ENCODE measurements at regions not wholly inside any gene's neighbourhood (a gene's known extent, or its start where the extent isn't known, plus 50 kb on each side); places are given as distances from the start of the nearest gene placed in this dataset.

GRCh38 chr11:70759846-70760245 lies 361.5 kb downstream of the CTTN start:
- Histone ChIP-seq H3K27me3 (ENCODE audit: low read depth) (peaks cover 8% of the 10 kb centered on the region), H3K27ac (no peak overlapping the region), H3K9me3 (no peaks in the 10 kb centered on the region), H3K4me1 (peaks cover 9% of the 10 kb centered on the region), H3K4me3 (no peak overlapping the region), H3K36me3 (no peaks in the 10 kb centered on the region)
- DNase-seq (no peak), ATAC-seq (no peak)
- intact Hi-C loops (cut with DNase I): no loop called here
- TF ChIP-seq CTCF (IDR thresholded peaks at IDR 0.05): no peak

GRCh38 chr11:70760416-70761020 lies 362.2 kb downstream of the CTTN start:
- H3K4me1 ChIP-seq: peaks cover 6% of the 10 kb centered on the region
- intact Hi-C loops (cut with DNase I): no loop called here
- H3K4me3 ChIP-seq: no peak overlapping the region
- ATAC-seq (peak in 1 of 2 donors; percentile 36), DNase-seq (no peak)
- no peak for TF ChIP-seq CTCF (IDR thresholded peaks at IDR 0.05)
- H3K27ac ChIP-seq: no peak overlapping the region
- peaks cover 8% of the 10 kb centered on the region for H3K27me3 ChIP-seq (ENCODE audit: low read depth)
- H3K36me3 ChIP-seq: no peaks in the 10 kb centered on the region
- no peaks in the 10 kb centered on the region for H3K9me3 ChIP-seq

GRCh38 chr11:70761094-70761907 lies 363.0 kb downstream of the CTTN start:
- Histone ChIP-seq H3K27ac (no peak overlapping the region), H3K4me3 (no peak overlapping the region), H3K4me1 (no peaks in the 10 kb centered on the region), H3K9me3 (no peaks in the 10 kb centered on the region), H3K36me3 (no peaks in the 10 kb centered on the region), H3K27me3 (ENCODE audit: low read depth) (peaks cover 2% of the 10 kb centered on the region)
- no peak for DNase-seq
- intact Hi-C loops (cut with DNase I): no loop called here
- ATAC-seq: no peak
- TF ChIP-seq CTCF (IDR thresholded peaks at IDR 0.05): no peak

- no peaks in the 10 kb centered on the region for H3K9me3 ChIP-seq
- ATAC-seq: no peak
- no peak overlapping the region for H3K4me3 ChIP-seq
- H3K27ac ChIP-seq: no peak overlapping the region
- H3K36me3 ChIP-seq: no peaks in the 10 kb centered on the region
- H3K4me1 ChIP-seq: no peaks in the 10 kb centered on the region
- no peak for TF ChIP-seq CTCF (IDR thresholded peaks at IDR 0.05)
- H3K27me3 ChIP-seq (ENCODE audit: low read depth): no peaks in the 10 kb centered on the region
- no peak for DNase-seq
- intact Hi-C loops (cut with DNase I): no loop called here
Observed at GRCh38 chr11:70761908-70762337, 363.6 kb downstream of the CTTN start.

GRCh38 chr11:70762810-70763209 lies 364.5 kb downstream of the CTTN start:
- H3K9me3 ChIP-seq: no peaks in the 10 kb centered on the region
- intact Hi-C loops (cut with DNase I): no loop called here
- TF ChIP-seq CTCF (IDR thresholded peaks at IDR 0.05): no peak
- DNase-seq: no peak
- H3K4me3 ChIP-seq: no peak overlapping the region
- peak; percentile 50 to 65 for ATAC-seq
- H3K27me3 ChIP-seq (ENCODE audit: low read depth): no peaks in the 10 kb centered on the region
- H3K36me3 ChIP-seq: no peaks in the 10 kb centered on the region
- no peaks in the 10 kb centered on the region for H3K4me1 ChIP-seq
- H3K27ac ChIP-seq: no peak overlapping the region

All from lower lobe of right lung (tissue), 2 donors.